ENCODE measurements at regions not wholly inside any gene's neighbourhood (a gene's known extent, or its start where the extent isn't known, plus 50 kb on each side); places are given as distances from the start of the nearest gene placed in this dataset.

DNA sequence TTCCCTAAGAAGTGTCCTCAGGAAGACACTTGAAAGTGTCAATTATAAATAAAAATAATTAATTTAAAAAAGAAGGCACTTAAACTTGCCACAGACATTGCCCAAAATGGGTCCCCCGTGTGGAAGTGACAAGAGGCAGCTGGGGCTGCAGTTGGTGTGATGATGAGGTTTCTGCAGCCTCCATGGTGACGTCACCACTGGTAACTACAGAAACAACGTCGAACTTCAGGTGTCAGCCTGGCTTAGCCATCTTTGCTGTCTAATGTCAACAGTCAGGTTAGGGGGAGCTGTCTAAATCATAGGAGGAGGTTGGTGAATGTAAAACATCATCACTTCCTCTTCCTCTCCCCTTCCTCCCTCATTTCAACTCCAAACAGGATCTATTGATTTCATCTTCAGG lies 328.6 kb downstream of the MN1 start:
- no peak for DNase-seq (ENCODE audit: low read depth in 2 of 2)

DNA sequence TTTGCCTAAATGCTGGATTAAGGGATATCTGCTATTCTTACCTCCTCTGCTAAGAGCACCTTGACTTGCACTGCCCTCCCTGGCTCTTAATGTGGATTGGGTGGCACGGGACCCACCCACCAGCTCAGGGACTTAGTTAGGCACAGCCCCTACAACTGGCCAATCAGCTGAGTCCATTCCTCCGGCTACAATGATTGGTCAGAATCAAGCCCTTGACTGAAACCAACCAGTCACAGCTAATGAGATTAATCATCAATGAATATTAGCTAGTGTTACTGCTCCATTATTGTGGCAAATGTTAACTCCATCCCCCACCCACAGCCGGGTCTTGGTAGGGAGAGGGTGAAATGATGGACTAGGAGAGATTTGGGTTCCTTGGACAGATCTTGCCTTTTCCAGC lies 328.0 kb downstream of the MN1 start:
- DNase-seq (ENCODE audit: low read depth in 2 of 2), result no peak

GRCh38 chr22:27474112-27474571 lies 327.4 kb downstream of the MN1 start:
- no peak for DNase-seq (ENCODE audit: low read depth in 2 of 2)

- DNase-seq (ENCODE audit: low read depth in 2 of 2), result no peak
Observed at GRCh38 chr22:27474711-27475547, 326.6 kb downstream of the MN1 start.

- no peak for DNase-seq (ENCODE audit: low read depth in 2 of 2)
Observed at GRCh38 chr22:27475548-27475897, 326.0 kb downstream of the MN1 start.

GRCh38 chr22:27476318-27476717 lies 325.2 kb downstream of the MN1 start:
- no peak for DNase-seq (ENCODE audit: low read depth in 2 of 2)

- no peak for DNase-seq (ENCODE audit: low read depth in 2 of 2)
Observed at GRCh38 chr22:27476729-27477128, 324.8 kb downstream of the MN1 start.

- no peak for DNase-seq (ENCODE audit: low read depth in 2 of 2)
Observed at GRCh38 chr22:27477171-27477570, 324.4 kb downstream of the MN1 start.

DNA sequence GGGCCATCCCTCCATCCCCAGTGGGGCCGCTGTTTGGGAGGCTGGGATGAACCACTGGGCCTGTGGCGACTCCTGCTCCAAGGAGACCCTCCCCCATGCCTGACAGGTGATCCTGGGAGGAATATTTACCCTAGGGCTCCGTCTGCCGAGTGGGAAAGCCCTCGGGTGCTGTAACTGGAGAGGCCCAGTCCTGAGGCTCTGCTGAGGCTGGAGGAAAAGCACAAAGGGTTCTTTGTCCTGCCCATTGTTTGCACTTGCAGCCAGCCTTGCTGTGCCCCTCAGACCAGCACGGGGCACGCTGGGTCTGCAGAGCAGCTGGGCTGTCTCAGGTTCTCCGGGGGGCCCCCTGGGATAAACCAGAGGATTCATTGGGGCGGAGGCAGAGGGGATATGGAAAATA lies 321.1 kb downstream of the MN1 start:
- DNase-seq (ENCODE audit: low read depth in 2 of 2), result no peak

GRCh38 chr22:27482402-27482801 lies 319.2 kb downstream of the MN1 start:
- DNase-seq (ENCODE audit: low read depth in 2 of 2), result no peak

- no peak for DNase-seq (ENCODE audit: low read depth in 2 of 2)
Observed at GRCh38 chr22:27483095-27483785, 318.3 kb downstream of the MN1 start.

- DNase-seq (ENCODE audit: low read depth in 2 of 2), result no peak
Observed at GRCh38 chr22:27485842-27486241, 315.7 kb downstream of the MN1 start.

- DNase-seq (ENCODE audit: low read depth in 2 of 2), result no peak
Observed at GRCh38 chr22:27487600-27488452, 313.7 kb downstream of the MN1 start.

GRCh38 chr22:27488456-27489177 lies 312.9 kb downstream of the MN1 start:
- no peak for DNase-seq (ENCODE audit: low read depth in 2 of 2)

- DNase-seq (ENCODE audit: low read depth in 2 of 2), result no peak
Observed at GRCh38 chr22:27489178-27489675, 312.3 kb downstream of the MN1 start.

- DNase-seq (ENCODE audit: low read depth in 2 of 2), result no peak
Observed at GRCh38 chr22:27490080-27490479, 311.5 kb downstream of the MN1 start.

- no peak for DNase-seq (ENCODE audit: low read depth in 2 of 2)
Observed at GRCh38 chr22:27491888-27492287, 309.7 kb downstream of the MN1 start.

GRCh38 chr22:27492566-27493201 lies 308.9 kb downstream of the MN1 start:
- DNase-seq (ENCODE audit: low read depth in 2 of 2), result no peak

- DNase-seq (ENCODE audit: low read depth in 2 of 2), result no peak
Observed at GRCh38 chr22:27493796-27494195, 307.8 kb downstream of the MN1 start.

GRCh38 chr22:27494785-27495184 lies 306.8 kb downstream of the MN1 start:
- no peak for DNase-seq (ENCODE audit: low read depth in 2 of 2)

- DNase-seq (ENCODE audit: low read depth in 2 of 2), result no peak
Observed at GRCh38 chr22:27495325-27495724, 306.2 kb downstream of the MN1 start.
